ENCODE measurements at regions not wholly inside any gene's neighbourhood (a gene's known extent, or its start where the extent isn't known, plus 50 kb on each side); places are given as distances from the start of the nearest gene placed in this dataset.

DNA sequence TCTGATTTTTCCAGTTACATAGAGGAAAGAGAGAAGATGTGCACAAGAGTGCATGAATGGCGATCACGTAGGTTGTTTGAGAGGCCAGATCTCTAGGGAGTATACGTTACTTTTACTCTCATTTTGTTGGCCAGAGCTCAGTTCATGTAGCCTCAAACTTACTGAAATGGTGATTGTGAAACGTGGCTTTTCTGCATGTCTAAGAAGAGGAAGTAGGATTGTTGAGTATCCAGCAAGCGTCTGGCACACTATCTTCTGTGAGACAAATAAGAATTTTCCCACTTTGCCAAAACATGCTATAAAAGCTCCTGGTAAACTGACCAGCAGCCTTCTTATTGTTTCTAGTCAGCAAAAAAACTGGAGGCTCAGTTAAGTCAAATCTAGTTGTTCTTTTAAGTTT, 264.5 kb upstream of the EMCN start:
- Mint-ChIP-seq H3K4me1 (ENCODE audit: unreplicated experiment) (no peaks in the 10 kb centered on the region), H3K27me3 (no peaks in the 10 kb centered on the region), H3K27ac (no peak overlapping the region), H3K36me3 (no peaks in the 10 kb centered on the region), H3K4me3 (no peak overlapping the region), H3K9me3 (no peaks in the 10 kb centered on the region)
- DNase-seq (ENCODE audit: extremely low spot score, unreplicated experiment): no peak
- TF ChIP-seq, protein P1, sequence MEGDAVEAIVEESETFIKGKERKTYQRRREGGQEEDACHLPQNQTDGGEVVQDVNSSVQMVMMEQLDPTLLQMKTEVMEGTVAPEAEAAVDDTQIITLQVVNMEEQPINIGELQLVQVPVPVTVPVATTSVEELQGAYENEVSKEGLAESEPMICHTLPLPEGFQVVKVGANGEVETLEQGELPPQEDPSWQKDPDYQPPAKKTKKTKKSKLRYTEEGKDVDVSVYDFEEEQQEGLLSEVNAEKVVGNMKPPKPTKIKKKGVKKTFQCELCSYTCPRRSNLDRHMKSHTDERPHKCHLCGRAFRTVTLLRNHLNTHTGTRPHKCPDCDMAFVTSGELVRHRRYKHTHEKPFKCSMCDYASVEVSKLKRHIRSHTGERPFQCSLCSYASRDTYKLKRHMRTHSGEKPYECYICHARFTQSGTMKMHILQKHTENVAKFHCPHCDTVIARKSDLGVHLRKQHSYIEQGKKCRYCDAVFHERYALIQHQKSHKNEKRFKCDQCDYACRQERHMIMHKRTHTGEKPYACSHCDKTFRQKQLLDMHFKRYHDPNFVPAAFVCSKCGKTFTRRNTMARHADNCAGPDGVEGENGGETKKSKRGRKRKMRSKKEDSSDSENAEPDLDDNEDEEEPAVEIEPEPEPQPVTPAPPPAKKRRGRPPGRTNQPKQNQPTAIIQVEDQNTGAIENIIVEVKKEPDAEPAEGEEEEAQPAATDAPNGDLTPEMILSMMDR (conservative IDR thresholded peaks at IDR 0.05): no peak

- Mint-ChIP-seq H3K4me3 (no peak overlapping the region), H3K27ac (no peak overlapping the region), H3K36me3 (no peaks in the 10 kb centered on the region), H3K9me3 (no peaks in the 10 kb centered on the region), H3K4me1 (ENCODE audit: unreplicated experiment) (no peaks in the 10 kb centered on the region), H3K27me3 (no peaks in the 10 kb centered on the region)
- TF ChIP-seq, protein P1 (conservative IDR thresholded peaks at IDR 0.05): no peak
- no peak for DNase-seq (ENCODE audit: extremely low spot score, unreplicated experiment)
Observed at GRCh38 chr4:100781435-100781834, 263.6 kb upstream of the EMCN start.

GRCh38 chr4:100780126-100780525, 262.3 kb upstream of the EMCN start:
- Mint-ChIP-seq H3K4me1 (ENCODE audit: unreplicated experiment) (no peaks in the 10 kb centered on the region), H3K4me3 (no peak overlapping the region), H3K9me3 (no peaks in the 10 kb centered on the region), H3K27ac (no peak overlapping the region), H3K27me3 (no peaks in the 10 kb centered on the region), H3K36me3 (no peaks in the 10 kb centered on the region)
- no peak for DNase-seq (ENCODE audit: extremely low spot score, unreplicated experiment)
- TF ChIP-seq, protein P1 (conservative IDR thresholded peaks at IDR 0.05): no peak

- Mint-ChIP-seq H3K9me3 (no peaks in the 10 kb centered on the region), H3K27ac (no peak overlapping the region), H3K4me1 (ENCODE audit: unreplicated experiment) (no peaks in the 10 kb centered on the region), H3K36me3 (no peaks in the 10 kb centered on the region), H3K4me3 (no peak overlapping the region), H3K27me3 (no peaks in the 10 kb centered on the region)
- DNase-seq (ENCODE audit: extremely low spot score, unreplicated experiment): no peak
- TF ChIP-seq, protein P1 (conservative IDR thresholded peaks at IDR 0.05): no peak
Observed at GRCh38 chr4:100778431-100778830, 260.6 kb upstream of the EMCN start.

DNA sequence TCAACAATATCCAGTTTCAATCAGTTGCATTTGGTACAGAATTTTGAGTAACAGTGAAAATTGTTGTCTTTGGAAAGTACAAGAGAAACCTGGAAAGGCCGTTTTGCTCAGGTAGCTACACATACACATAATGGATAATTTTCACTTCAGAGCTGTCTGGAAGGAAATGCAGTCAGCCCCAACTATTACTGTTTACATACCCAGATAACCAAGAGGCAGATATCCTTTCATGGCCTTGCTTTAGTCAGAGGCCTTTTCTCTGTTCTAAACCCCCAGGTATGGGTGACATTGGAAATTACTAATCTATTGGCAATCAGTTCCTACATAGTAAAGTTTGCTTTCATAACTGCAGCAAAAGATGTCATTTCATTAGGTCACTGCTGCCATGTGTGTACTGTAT, 244.9 kb upstream of the EMCN start:
- DNase-seq (ENCODE audit: extremely low spot score, unreplicated experiment): no peak
- no peaks in the 10 kb centered on the region for H3K9me3 Mint-ChIP-seq
- TF ChIP-seq, protein P1 (conservative IDR thresholded peaks at IDR 0.05): no peak
- H3K4me1 Mint-ChIP-seq (ENCODE audit: unreplicated experiment): no peaks in the 10 kb centered on the region
- H3K27ac Mint-ChIP-seq: no peak overlapping the region
- no peaks in the 10 kb centered on the region for H3K36me3 Mint-ChIP-seq
- H3K27me3 Mint-ChIP-seq: no peaks in the 10 kb centered on the region
- no peak overlapping the region for H3K4me3 Mint-ChIP-seq

DNA sequence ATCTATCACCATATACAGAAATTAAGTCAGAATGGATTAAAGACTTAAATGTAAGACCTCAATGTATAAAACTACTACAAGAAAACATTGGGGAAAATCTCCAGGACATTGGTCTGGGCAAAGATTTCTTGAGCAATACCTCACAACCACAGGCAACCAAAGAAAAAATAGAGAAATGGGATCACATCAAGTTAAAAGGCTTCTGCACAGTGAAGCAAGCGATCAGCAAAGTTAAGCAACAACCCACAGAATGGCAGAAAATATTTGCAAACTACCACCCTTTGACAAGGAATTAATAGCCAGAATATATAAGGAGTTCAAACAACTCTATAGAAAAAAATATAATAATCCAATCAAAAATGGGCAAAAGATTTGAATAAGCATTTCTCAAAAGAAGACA, 236.9 kb upstream of the EMCN start:
- no peak for DNase-seq (ENCODE audit: extremely low spot score, unreplicated experiment)
- TF ChIP-seq, protein P1 (conservative IDR thresholded peaks at IDR 0.05): no peak
- no peak overlapping the region for H3K27ac Mint-ChIP-seq
- H3K36me3 Mint-ChIP-seq: no peaks in the 10 kb centered on the region
- H3K4me3 Mint-ChIP-seq: no peak overlapping the region
- no peaks in the 10 kb centered on the region for H3K4me1 Mint-ChIP-seq (ENCODE audit: unreplicated experiment)
- H3K27me3 Mint-ChIP-seq: no peaks in the 10 kb centered on the region
- peaks cover 12% of the 10 kb centered on the region for H3K9me3 Mint-ChIP-seq

All from type B pancreatic cell (in vitro differentiated cells).